OCI-LY3 (cell line): ENCODE measurements at regions not wholly inside any gene's neighbourhood (a gene's known extent, or its start where the extent isn't known, plus 50 kb on each side); places are given as distances from the start of the nearest gene placed in this dataset.

Experiments used
- H2AFZ ChIP-seq: fragments of 200-600, 300-600 bp; shearing (Covaris generic); 2 replicates; pipeline ENCODE4 v1.6.0; 2014; ENCODE audit warnings: antibody characterized with exemption, low read depth, low read length
- H3K27ac ChIP-seq: fragments of 200-600, 300-600 bp; sonication (generic); 2 replicates; pipeline ENCODE4 v1.5.1; 2014; ENCODE audit warnings: mild to moderate bottlenecking, low read length, moderate library complexity, mixed read lengths
- H3K27me3 ChIP-seq: fragments of 200-600, 300-600 bp; sonication (generic); 2 replicates; pipeline ENCODE4 v1.6.1; 2014; ENCODE audit warnings: low read depth, low read length, mixed read lengths
- H3K36me3 ChIP-seq: fragments of 200-600, 300-600 bp; sonication (generic); replicated peaks from 2 replicates; pipeline ENCODE3; 2014; ENCODE audit warnings: low read depth, low read length, mixed read lengths
- H3K4me1 ChIP-seq: fragments of 300-600, 200-600 bp; sonication (generic); 2 replicates; pipeline ENCODE4 v1.6.1; 2014; ENCODE audit warnings: low read length, mixed read lengths
- H3K4me2 ChIP-seq: fragments of 200-600, 300-600 bp; sonication (generic); 2 replicates; pipeline ENCODE4 v1.6.1; 2014; ENCODE audit warnings: low read length, mixed read lengths
- H3K4me3 ChIP-seq: fragments of 300-600, 200-600 bp; sonication (generic); 2 replicates; pipeline ENCODE4 v1.5.1; 2014; ENCODE audit warnings: antibody characterized with exemption, mild to moderate bottlenecking, low read length, moderate library complexity
- H3K79me2 ChIP-seq: fragments of 300-600, 200-600 bp; shearing (Covaris generic); 2 replicates; pipeline ENCODE4 v1.6.1; 2014; ENCODE audit warnings: mild to moderate bottlenecking, low read length, mixed read lengths
- H3K9ac ChIP-seq: fragments of 300-600, 200-600 bp; shearing (Covaris generic); 2 replicates; pipeline ENCODE4 v1.6.0; 2014; ENCODE audit warnings: mild to moderate bottlenecking, low read length, moderate library complexity
- H3K9me3 ChIP-seq: fragments of 200-600, 300-600 bp; shearing (Covaris generic); 2 replicates; pipeline ENCODE4 v1.6.1; 2014; ENCODE audit warnings: low read length, mixed read lengths; ENCODE audit not compliant: insufficient read depth
- H4K20me1 ChIP-seq: fragments of 200-600, 300-600 bp; sonication (generic); 2 replicates; pipeline ENCODE4 v1.6.1; 2016; ENCODE audit warnings: low read length, mixed read lengths; ENCODE audit not compliant: insufficient read depth
- EZH2phosphoT487 ChIP-seq: fragments of 200-600 bp; shearing (Covaris generic); IDR thresholded peaks from 2 replicates; pipeline ENCODE4 v1.6.1; 2018; ENCODE audit warnings: antibody characterized with exemption, mixed run types, low read depth
- TF ChIP-seq, protein P1 (sequence below): fragments of 200-600, 300-600 bp; sonication (generic); IDR thresholded peaks from 2 replicates; pipeline ENCODE4 v1.5.1; 2014; ENCODE audit warnings: antibody characterized with exemption, low read length, low read depth

- Histone ChIP-seq H3K27me3 (no peaks in the 10 kb centered on the region), H3K4me2 (no peak overlapping the region)
- no peak for TF ChIP-seq EZH2phosphoT487
Measured at GRCh38 chrX:129145840-129146272, 377.4 kb downstream of the SMARCA1 start.

DNA sequence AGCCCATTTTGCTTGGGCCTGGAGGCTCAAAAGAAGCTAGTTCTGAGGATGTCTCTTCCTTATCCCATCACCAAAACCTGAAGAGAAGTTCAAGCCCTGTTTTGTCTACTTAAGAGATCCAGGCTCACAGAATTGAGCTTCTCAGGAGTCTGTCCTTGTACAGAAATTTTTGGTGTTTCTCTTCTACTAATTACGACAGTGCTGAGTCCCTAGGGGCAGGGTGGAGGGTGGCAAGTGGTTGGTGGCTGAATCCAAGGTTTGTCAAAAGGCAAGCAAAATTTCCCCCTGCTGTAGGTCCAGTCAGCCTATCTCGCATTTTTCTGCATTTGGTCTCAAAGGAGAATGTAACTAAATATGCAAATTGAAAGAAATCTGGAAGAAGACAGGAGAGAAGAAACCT lies 377.9 kb downstream of the SMARCA1 start:
- Histone ChIP-seq H4K20me1 (no peaks in the 10 kb centered on the region), H3K9me3 (no peaks in the 10 kb centered on the region), H3K4me3 (no peak overlapping the region), H3K27me3 (no peaks in the 10 kb centered on the region), H3K4me2 (no peak overlapping the region), H3K4me1 (no peaks in the 10 kb centered on the region), H3K36me3 (no peaks in the 10 kb centered on the region), H2AFZ (no peak overlapping the region), H3K27ac (no peak overlapping the region), H3K79me2 (no peaks in the 10 kb centered on the region), H3K9ac (no peak overlapping the region)
- TF ChIP-seq, protein P1, sequence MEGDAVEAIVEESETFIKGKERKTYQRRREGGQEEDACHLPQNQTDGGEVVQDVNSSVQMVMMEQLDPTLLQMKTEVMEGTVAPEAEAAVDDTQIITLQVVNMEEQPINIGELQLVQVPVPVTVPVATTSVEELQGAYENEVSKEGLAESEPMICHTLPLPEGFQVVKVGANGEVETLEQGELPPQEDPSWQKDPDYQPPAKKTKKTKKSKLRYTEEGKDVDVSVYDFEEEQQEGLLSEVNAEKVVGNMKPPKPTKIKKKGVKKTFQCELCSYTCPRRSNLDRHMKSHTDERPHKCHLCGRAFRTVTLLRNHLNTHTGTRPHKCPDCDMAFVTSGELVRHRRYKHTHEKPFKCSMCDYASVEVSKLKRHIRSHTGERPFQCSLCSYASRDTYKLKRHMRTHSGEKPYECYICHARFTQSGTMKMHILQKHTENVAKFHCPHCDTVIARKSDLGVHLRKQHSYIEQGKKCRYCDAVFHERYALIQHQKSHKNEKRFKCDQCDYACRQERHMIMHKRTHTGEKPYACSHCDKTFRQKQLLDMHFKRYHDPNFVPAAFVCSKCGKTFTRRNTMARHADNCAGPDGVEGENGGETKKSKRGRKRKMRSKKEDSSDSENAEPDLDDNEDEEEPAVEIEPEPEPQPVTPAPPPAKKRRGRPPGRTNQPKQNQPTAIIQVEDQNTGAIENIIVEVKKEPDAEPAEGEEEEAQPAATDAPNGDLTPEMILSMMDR = no peak
- TF ChIP-seq EZH2phosphoT487 = no peak

More at GRCh38 chrX:129145840-129146272, 377.4 kb downstream of the SMARCA1 start:
- Histone ChIP-seq H2AFZ (no peak overlapping the region), H3K79me2 (no peaks in the 10 kb centered on the region), H4K20me1 (no peaks in the 10 kb centered on the region), H3K9ac (no peak overlapping the region), H3K36me3 (no peaks in the 10 kb centered on the region), H3K4me1 (no peaks in the 10 kb centered on the region), H3K27ac (no peak overlapping the region), H3K4me3 (no peak overlapping the region), H3K9me3 (no peaks in the 10 kb centered on the region)

GRCh38 chrX:129144172-129145038 lies 378.9 kb downstream of the SMARCA1 start:
- no peak overlapping the region for H3K4me3 ChIP-seq
- no peaks in the 10 kb centered on the region for H3K4me1 ChIP-seq
- H3K4me2 ChIP-seq = no peak overlapping the region
- H3K27me3 ChIP-seq = no peaks in the 10 kb centered on the region
- no peaks in the 10 kb centered on the region for H4K20me1 ChIP-seq
- no peak overlapping the region for H2AFZ ChIP-seq
- no peak overlapping the region for H3K9ac ChIP-seq
- H3K27ac ChIP-seq = no peak overlapping the region
- H3K9me3 ChIP-seq = no peaks in the 10 kb centered on the region
- no peaks in the 10 kb centered on the region for H3K79me2 ChIP-seq
- TF ChIP-seq EZH2phosphoT487 = no peak
- TF ChIP-seq, protein P1 = no peak
- H3K36me3 ChIP-seq = no peaks in the 10 kb centered on the region

DNA sequence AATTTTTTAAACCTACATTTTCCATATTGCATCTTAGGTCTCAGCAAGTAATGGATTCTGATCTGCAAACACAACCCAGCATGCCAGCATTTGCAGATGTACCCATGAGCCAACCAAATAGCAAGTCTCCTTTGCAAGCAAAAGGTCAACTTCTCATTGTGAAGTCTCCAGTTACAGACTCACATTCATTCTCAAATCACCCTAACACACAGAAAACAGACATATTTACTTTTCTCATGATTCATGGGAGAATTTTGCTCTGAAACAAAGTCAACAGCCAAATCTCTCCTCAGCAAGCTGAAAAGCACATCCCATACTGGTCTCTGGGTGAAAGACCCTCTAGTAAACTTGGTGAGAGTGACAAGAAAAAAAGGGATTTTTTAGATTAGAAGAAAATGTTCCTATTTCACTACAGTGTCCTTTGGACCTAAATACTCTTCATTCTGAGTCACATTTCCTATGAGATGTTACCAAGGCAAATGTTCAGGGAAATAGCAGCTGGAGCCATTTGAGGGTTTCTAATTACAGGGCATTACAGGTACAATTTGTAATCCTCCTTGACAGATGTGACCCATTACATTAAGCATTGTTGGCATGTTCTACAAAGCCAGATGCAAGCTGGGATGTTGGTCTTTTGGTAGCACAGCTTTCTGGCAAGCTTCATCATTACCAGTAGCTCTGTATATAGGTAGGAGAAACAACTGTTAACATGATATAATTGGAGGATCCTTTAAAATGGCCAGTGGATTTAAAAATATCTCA lies 383.3 kb downstream of the SMARCA1 start:
- Histone ChIP-seq H3K27ac (no peak overlapping the region), H3K27me3 (no peaks in the 10 kb centered on the region), H3K4me2 (no peak overlapping the region), H3K9ac (no peak overlapping the region), H3K9me3 (no peaks in the 10 kb centered on the region), H2AFZ (no peak overlapping the region), H3K79me2 (no peaks in the 10 kb centered on the region), H3K36me3 (no peaks in the 10 kb centered on the region), H4K20me1 (no peaks in the 10 kb centered on the region), H3K4me3 (no peak overlapping the region), H3K4me1 (no peaks in the 10 kb centered on the region)
- no peak for TF ChIP-seq EZH2phosphoT487
